HG03025 (cell line): ENCODE measurements at regions not wholly inside any gene's neighbourhood (a gene's known extent, or its start where the extent isn't known, plus 50 kb on each side); places are given as distances from the start of the nearest gene placed in this dataset.

Source experiments
- ATAC-seq: cut with Tn5 transposase; IDR thresholded peaks from one replicate; pipeline ENCODE4 v1.9.1; 2021; ENCODE audit warnings: mild to moderate bottlenecking, moderate library complexity; ENCODE audit not compliant: unreplicated experiment, low FRiP score

GRCh38 chr12:118467641-118468305 is 91.4 kb downstream of the SUDS3 start:
- no peak for ATAC-seq

- ATAC-seq: no peak
Measured at GRCh38 chr12:118472940-118473339, 96.6 kb downstream of the SUDS3 start.

- no peak for ATAC-seq
Measured at GRCh38 chr12:118480235-118480634, 103.9 kb downstream of the SUDS3 start.

- no peak for ATAC-seq
Measured at GRCh38 chr12:118488034-118488433, 111.7 kb downstream of the SUDS3 start.

- ATAC-seq: no peak
Measured at GRCh38 chr12:118493962-118494361, 117.6 kb downstream of the SUDS3 start.

GRCh38 chr12:118494776-118495175 is 118.4 kb downstream of the SUDS3 start:
- ATAC-seq: no peak

- ATAC-seq: no peak
Measured at GRCh38 chr12:118495296-118495695, 118.9 kb downstream of the SUDS3 start.

- ATAC-seq: no peak
Measured at GRCh38 chr12:118498171-118498570, 121.8 kb downstream of the SUDS3 start.

- no peak for ATAC-seq
Measured at GRCh38 chr12:118500299-118500698, 123.9 kb downstream of the SUDS3 start.

GRCh38 chr12:118501489-118501888 is 125.1 kb downstream of the SUDS3 start:
- no peak for ATAC-seq

- ATAC-seq: no peak
Measured at GRCh38 chr12:118503476-118503875, 127.1 kb downstream of the SUDS3 start.

GRCh38 chr12:118512669-118513068 is 136.3 kb downstream of the SUDS3 start:
- no peak for ATAC-seq

- no peak for ATAC-seq
Measured at GRCh38 chr12:118513611-118514010, 137.3 kb downstream of the SUDS3 start.

- no peak for ATAC-seq
Measured at GRCh38 chr12:118514297-118514696, 137.9 kb downstream of the SUDS3 start.

- no peak for ATAC-seq
Measured at GRCh38 chr12:118520214-118521035, 144.1 kb downstream of the SUDS3 start.

GRCh38 chr12:118521036-118521370 is 144.6 kb downstream of the SUDS3 start:
- no peak for ATAC-seq

GRCh38 chr12:118524446-118524845 is 148.1 kb downstream of the SUDS3 start:
- no peak for ATAC-seq

- ATAC-seq: no peak
Measured at GRCh38 chr12:118525216-118525615, 148.9 kb downstream of the SUDS3 start.

GRCh38 chr12:118526255-118527095 is 150.1 kb downstream of the SUDS3 start:
- ATAC-seq: no peak

- ATAC-seq: no peak
Measured at GRCh38 chr12:118527310-118527709, 151.0 kb downstream of the SUDS3 start.

GRCh38 chr12:118528625-118529024 is 152.3 kb downstream of the SUDS3 start:
- no peak for ATAC-seq
